Endodermal cell (in vitro differentiated cells): ENCODE measurements at regions not wholly inside any gene's neighbourhood (a gene's known extent, or its start where the extent isn't known, plus 50 kb on each side); places are given as distances from the start of the nearest gene placed in this dataset.
A peak's percentile ranks its signal among the peaks of the same experiment; 100 is the strongest.

Experiments
- DNase-seq: peaks from one replicate; pipeline ENCODE4 v3.0.0-alpha.2; 2017
- H3K27ac ChIP-seq: 2 replicates; pipeline ENCODE4 v1.5.1; 2013; ENCODE audit warnings: mild to moderate bottlenecking, low read depth, low read length, moderate library complexity
- H3K27me3 ChIP-seq: 2 replicates; pipeline ENCODE4 v1.6.1; 2013; ENCODE audit warnings: mild to moderate bottlenecking, low read length, moderate library complexity; ENCODE audit not compliant: insufficient read depth, control insufficient read depth, poor library complexity, severe bottlenecking
- H3K36me3 ChIP-seq: 2 replicates; pipeline ENCODE4 v1.7.0; 2013; ENCODE audit warnings: mild to moderate bottlenecking, low read length, moderate library complexity; ENCODE audit not compliant: control insufficient read depth, insufficient read depth
- H3K4me1 ChIP-seq: one replicate; pipeline ENCODE4 v1.7.0; 2013; ENCODE audit warnings: low read length; ENCODE audit not compliant: control insufficient read depth, insufficient read depth
- H3K4me3 ChIP-seq: 2 replicates; pipeline ENCODE4 v1.5.1; 2013; ENCODE audit warnings: mild to moderate bottlenecking, low read length, moderate library complexity
- H3K9ac ChIP-seq: 2 replicates; pipeline ENCODE4 v1.6.1; 2013; ENCODE audit warnings: mild to moderate bottlenecking, low read length, moderate library complexity; ENCODE audit not compliant: poor library complexity, severe bottlenecking; ENCODE audit errors: extremely low read depth
- H3K9me3 ChIP-seq: 2 replicates; pipeline ENCODE4 v1.6.1; 2013; ENCODE audit warnings: mild to moderate bottlenecking, low read length, moderate library complexity; ENCODE audit not compliant: control insufficient read depth
- H3K27ac Mint-ChIP-seq: 2 replicates; pipeline ENCODE4 v1.8.0; 2020; ENCODE audit warnings: mixed read lengths
- H3K27me3 Mint-ChIP-seq: 2 replicates; pipeline ENCODE4 v1.8.0; 2021; ENCODE audit warnings: mild to moderate bottlenecking, mixed read lengths; ENCODE audit not compliant: insufficient read depth
- H3K36me3 Mint-ChIP-seq: 2 replicates; pipeline ENCODE4 v1.8.0; 2020; ENCODE audit warnings: low read depth, mixed read lengths
- H3K4me1 Mint-ChIP-seq: 2 replicates; pipeline ENCODE4 v1.8.0; 2020; ENCODE audit warnings: mixed read lengths
- H3K4me3 Mint-ChIP-seq: 2 replicates; pipeline ENCODE4 v1.8.0; 2020; ENCODE audit warnings: mild to moderate bottlenecking, moderate library complexity, mixed read lengths
- H3K9me3 Mint-ChIP-seq: 2 replicates; pipeline ENCODE4 v1.8.0; 2020; ENCODE audit warnings: mild to moderate bottlenecking, mixed read lengths
- WGBS, 2 experiments: methylation state at CpG; one replicate each; pipeline versions ENCODE4 v1.1.5 to v1.1.7; 2013; ENCODE audit warnings: missing lambda C conversion rate in 2 of 2, mixed read lengths in 1 of 2; ENCODE audit not compliant: insufficient coverage in 1 of 2, insufficient read length in 1 of 2; 5-methylcytosine and 5-hydroxymethylcytosine counted together
- TF ChIP-seq, protein P1 (sequence below): fragments of 200-600 bp; sonication (generic); conservative IDR thresholded peaks from 2 replicates; pipeline ENCODE4 v1.5.0; 2021; ENCODE audit warnings: antibody characterized with exemption, mild to moderate bottlenecking

GRCh38 chr5:124001036-124001615, 489.1 kb downstream of the CSNK1G3 start:
- H3K36me3 Mint-ChIP-seq = no peaks in the 10 kb centered on the region
- H3K4me3 Mint-ChIP-seq = no peak overlapping the region
- peaks cover 73% of the 10 kb centered on the region for H3K4me1 Mint-ChIP-seq
- WGBS, 2 experiments = 70 to 88% methylated on average over 3 to 4 of the region's 4 CpGs
- no peak for DNase-seq
- Histone ChIP-seq H3K27me3 (peaks cover 11% of the 10 kb centered on the region), H3K4me3 (no peak overlapping the region), H3K9ac (no peak overlapping the region), H3K36me3 (no peaks in the 10 kb centered on the region), H3K27ac (no peak overlapping the region), H3K4me1 (peaks cover 21% of the 10 kb centered on the region), H3K9me3 (peaks cover 11% of the 10 kb centered on the region)
- TF ChIP-seq, protein P1, sequence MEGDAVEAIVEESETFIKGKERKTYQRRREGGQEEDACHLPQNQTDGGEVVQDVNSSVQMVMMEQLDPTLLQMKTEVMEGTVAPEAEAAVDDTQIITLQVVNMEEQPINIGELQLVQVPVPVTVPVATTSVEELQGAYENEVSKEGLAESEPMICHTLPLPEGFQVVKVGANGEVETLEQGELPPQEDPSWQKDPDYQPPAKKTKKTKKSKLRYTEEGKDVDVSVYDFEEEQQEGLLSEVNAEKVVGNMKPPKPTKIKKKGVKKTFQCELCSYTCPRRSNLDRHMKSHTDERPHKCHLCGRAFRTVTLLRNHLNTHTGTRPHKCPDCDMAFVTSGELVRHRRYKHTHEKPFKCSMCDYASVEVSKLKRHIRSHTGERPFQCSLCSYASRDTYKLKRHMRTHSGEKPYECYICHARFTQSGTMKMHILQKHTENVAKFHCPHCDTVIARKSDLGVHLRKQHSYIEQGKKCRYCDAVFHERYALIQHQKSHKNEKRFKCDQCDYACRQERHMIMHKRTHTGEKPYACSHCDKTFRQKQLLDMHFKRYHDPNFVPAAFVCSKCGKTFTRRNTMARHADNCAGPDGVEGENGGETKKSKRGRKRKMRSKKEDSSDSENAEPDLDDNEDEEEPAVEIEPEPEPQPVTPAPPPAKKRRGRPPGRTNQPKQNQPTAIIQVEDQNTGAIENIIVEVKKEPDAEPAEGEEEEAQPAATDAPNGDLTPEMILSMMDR = no peak
- peaks cover 3% of the 10 kb centered on the region for H3K27me3 Mint-ChIP-seq
- H3K9me3 Mint-ChIP-seq = peaks cover 2% of the 10 kb centered on the region
- H3K27ac Mint-ChIP-seq = no peak overlapping the region

GRCh38 chr5:124000538-124000937, 488.6 kb downstream of the CSNK1G3 start:
- H3K9me3 ChIP-seq = peaks cover 5% of the 10 kb centered on the region
- H3K4me1 ChIP-seq = peaks cover 21% of the 10 kb centered on the region
- peaks cover 10% of the 10 kb centered on the region for H3K27me3 ChIP-seq
- no peaks in the 10 kb centered on the region for H3K36me3 Mint-ChIP-seq
- peaks cover 3% of the 10 kb centered on the region for H3K27me3 Mint-ChIP-seq
- H3K4me1 Mint-ChIP-seq = peaks cover 73% of the 10 kb centered on the region
- no peak overlapping the region for H3K27ac ChIP-seq
- H3K4me3 Mint-ChIP-seq = no peak overlapping the region
- no peaks in the 10 kb centered on the region for H3K36me3 ChIP-seq
- H3K9ac ChIP-seq = no peak overlapping the region
- DNase-seq = no peak
- no peak overlapping the region for H3K27ac Mint-ChIP-seq
- no peaks in the 10 kb centered on the region for H3K9me3 Mint-ChIP-seq
- TF ChIP-seq, protein P1 = no peak
- 83 to 92% methylated on average over 1 to 2 of the region's 2 CpGs for WGBS, 2 experiments
- H3K4me3 ChIP-seq = no peak overlapping the region

DNA sequence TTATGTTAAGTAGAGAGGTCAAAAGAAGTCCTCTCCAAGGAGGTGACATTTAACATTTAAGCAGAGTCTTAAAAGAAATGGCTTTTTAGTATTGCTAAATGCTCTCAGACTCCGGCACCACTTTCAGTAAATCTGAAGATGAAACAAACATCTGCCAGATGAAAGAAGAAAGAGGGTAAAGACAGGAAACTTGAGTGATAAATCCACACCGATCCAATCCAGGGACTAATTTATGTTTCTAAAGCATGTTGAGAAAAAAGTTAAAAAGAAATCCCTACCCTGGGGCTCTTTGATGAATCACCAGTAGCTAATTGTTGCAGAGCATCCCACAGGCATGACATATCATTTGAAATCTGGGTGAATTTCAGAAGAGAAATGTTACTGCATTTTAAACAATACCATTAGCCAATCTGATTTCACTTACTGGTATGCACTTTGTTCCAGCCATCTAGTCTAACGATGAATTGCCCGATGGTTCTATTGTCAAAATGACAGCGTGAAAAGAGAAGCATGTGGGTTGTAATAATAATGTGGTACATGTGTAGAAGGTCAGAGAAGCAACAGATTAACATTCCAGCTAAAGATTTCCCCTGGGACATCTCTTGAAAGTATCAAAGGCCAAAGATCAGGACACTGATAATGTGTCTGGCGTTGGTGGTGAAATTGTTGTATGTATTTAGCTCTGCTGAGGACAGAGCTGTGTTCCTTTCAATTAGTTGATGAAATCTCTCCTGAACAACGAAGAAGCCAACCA, 485.7 kb downstream of the CSNK1G3 start:
- no peaks in the 10 kb centered on the region for H3K27me3 ChIP-seq
- Mint-ChIP-seq H3K27ac (no peak overlapping the region), H3K4me1 (peaks cover 61% of the 10 kb centered on the region), H3K4me3 (no peak overlapping the region), H3K27me3 (peaks cover 4% of the 10 kb centered on the region), H3K9me3 (no peaks in the 10 kb centered on the region), H3K36me3 (no peaks in the 10 kb centered on the region)
- H3K4me1 ChIP-seq = peaks cover 21% of the 10 kb centered on the region
- H3K9me3 ChIP-seq = no peaks in the 10 kb centered on the region
- TF ChIP-seq, protein P1 = no peak
- no peak for DNase-seq
- no peaks in the 10 kb centered on the region for H3K36me3 ChIP-seq
- WGBS, 2 experiments = 43 to 74% methylated on average over 6 to 7 of the region's 7 CpGs
- no peak overlapping the region for H3K9ac ChIP-seq
- no peak overlapping the region for H3K4me3 ChIP-seq
- peak overlapping the region; percentile 89 for H3K27ac ChIP-seq
